ENCODE measurements at regions not wholly inside any gene's neighbourhood (a gene's known extent, or its start where the extent isn't known, plus 50 kb on each side); places are given as distances from the start of the nearest gene placed in this dataset.
A peak's percentile ranks its signal among the peaks of the same experiment; 100 is the strongest.

DNA sequence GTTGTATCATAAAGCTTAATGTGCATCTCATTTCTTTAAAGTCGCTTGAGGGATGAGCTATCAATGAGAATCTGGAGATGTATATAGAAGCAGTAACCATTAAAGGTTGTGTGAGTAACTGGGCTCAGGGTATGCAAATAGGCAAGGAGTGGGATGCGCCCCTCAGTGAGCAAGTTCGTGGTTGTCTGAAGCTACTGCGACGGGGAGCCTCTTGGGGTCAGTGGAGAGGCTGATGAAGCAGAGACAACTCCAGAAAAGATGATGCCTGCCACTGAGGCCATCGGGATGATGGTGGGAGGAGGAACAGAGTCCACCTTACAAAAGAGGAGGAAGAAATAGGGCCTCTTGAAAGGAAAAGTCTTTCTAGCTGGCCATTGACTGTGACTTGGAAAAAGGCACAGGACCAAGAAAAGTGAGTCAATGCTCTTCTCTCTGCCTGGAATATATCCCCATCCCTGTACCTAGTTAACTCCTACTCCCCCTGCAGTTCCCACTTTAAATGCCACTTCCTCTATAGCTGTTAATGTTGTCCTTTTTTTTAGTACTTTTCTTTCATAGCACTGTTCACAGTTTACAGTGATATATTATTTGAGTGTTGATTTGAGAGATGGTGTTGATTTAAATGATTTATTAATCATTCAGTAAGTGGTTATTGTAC lies 51.4 kb upstream of the LSM6 start:
- H3K36me3 Mint-ChIP-seq (ENCODE audit: low read depth): no peaks in the 10 kb centered on the region

GRCh38 chr4:146123231-146123630 lies 52.3 kb upstream of the LSM6 start:
- Mint-ChIP-seq H3K36me3 (ENCODE audit: low read depth) (no peaks in the 10 kb centered on the region), H3K4me3 (no peak overlapping the region), H3K9me3 (peaks cover 4% of the 10 kb centered on the region), H3K27me3 (ENCODE audit: low read depth) (no peaks in the 10 kb centered on the region), H3K4me1 (no peaks in the 10 kb centered on the region), H3K27ac (no peak overlapping the region)
- TF ChIP-seq, protein P1, sequence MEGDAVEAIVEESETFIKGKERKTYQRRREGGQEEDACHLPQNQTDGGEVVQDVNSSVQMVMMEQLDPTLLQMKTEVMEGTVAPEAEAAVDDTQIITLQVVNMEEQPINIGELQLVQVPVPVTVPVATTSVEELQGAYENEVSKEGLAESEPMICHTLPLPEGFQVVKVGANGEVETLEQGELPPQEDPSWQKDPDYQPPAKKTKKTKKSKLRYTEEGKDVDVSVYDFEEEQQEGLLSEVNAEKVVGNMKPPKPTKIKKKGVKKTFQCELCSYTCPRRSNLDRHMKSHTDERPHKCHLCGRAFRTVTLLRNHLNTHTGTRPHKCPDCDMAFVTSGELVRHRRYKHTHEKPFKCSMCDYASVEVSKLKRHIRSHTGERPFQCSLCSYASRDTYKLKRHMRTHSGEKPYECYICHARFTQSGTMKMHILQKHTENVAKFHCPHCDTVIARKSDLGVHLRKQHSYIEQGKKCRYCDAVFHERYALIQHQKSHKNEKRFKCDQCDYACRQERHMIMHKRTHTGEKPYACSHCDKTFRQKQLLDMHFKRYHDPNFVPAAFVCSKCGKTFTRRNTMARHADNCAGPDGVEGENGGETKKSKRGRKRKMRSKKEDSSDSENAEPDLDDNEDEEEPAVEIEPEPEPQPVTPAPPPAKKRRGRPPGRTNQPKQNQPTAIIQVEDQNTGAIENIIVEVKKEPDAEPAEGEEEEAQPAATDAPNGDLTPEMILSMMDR (IDR thresholded peaks at IDR 0.05; ENCODE audit: unreplicated experiment in 3 of 3): no peak

More for the DNA sequence above, 51.4 kb upstream of the LSM6 start:
- Mint-ChIP-seq H3K27me3 (ENCODE audit: low read depth) (no peaks in the 10 kb centered on the region), H3K27ac (no peak overlapping the region), H3K4me3 (no peak overlapping the region), H3K9me3 (peaks cover 4% of the 10 kb centered on the region), H3K4me1 (no peaks in the 10 kb centered on the region)
- TF ChIP-seq, protein P1 (IDR thresholded peaks at IDR 0.05; ENCODE audit: unreplicated experiment in 3 of 3): no peak

GRCh38 chr4:146122398-146122797 lies 53.1 kb upstream of the LSM6 start:
- H3K4me1 Mint-ChIP-seq: no peaks in the 10 kb centered on the region
- H3K9me3 Mint-ChIP-seq: peaks cover 8% of the 10 kb centered on the region
- no peaks in the 10 kb centered on the region for H3K27me3 Mint-ChIP-seq (ENCODE audit: low read depth)
- TF ChIP-seq, protein P1 (IDR thresholded peaks at IDR 0.05; ENCODE audit: unreplicated experiment in 3 of 3): no peak
- H3K4me3 Mint-ChIP-seq: no peak overlapping the region
- no peak overlapping the region for H3K27ac Mint-ChIP-seq
- H3K36me3 Mint-ChIP-seq (ENCODE audit: low read depth): no peaks in the 10 kb centered on the region

- no peaks in the 10 kb centered on the region for H3K36me3 Mint-ChIP-seq (ENCODE audit: low read depth)
- H3K27ac Mint-ChIP-seq: no peak overlapping the region
- H3K9me3 Mint-ChIP-seq: peaks cover 10% of the 10 kb centered on the region
- H3K4me3 Mint-ChIP-seq: no peak overlapping the region
- no peaks in the 10 kb centered on the region for H3K4me1 Mint-ChIP-seq
- TF ChIP-seq, protein P1 (IDR thresholded peaks at IDR 0.05; ENCODE audit: unreplicated experiment in 3 of 3): no peak
- H3K27me3 Mint-ChIP-seq (ENCODE audit: low read depth): no peaks in the 10 kb centered on the region
Observed at GRCh38 chr4:146121757-146122156, 53.8 kb upstream of the LSM6 start.

DNA sequence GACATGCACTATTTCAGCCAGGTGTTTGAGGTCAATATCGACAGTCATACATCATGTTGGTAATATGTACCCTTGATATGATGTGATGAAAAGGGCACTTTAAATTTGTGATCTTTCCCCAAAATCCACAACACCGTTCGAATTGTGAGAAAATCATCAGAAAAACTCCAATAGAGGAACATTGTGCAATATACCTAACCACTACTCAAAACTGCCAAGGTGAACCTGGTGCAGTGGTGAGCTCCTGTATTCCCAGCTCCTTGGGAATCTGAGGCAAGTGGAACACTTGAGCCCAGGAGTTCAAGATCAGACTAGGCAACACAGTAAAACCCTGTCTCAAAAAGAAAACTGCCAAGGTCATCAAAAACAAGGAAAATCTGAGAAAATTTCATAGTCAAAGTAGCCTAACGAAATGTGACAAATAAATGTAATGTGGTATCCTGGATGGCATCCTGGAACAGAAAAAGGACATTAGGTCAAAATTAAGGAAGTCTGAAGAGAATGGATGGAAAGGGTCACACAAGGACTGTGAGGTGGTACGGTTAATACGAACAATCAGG lies 55.6 kb upstream of the LSM6 start:
- H3K4me3 Mint-ChIP-seq: no peak overlapping the region
- H3K27ac Mint-ChIP-seq: no peak overlapping the region
- H3K9me3 Mint-ChIP-seq: peaks cover 11% of the 10 kb centered on the region
- no peaks in the 10 kb centered on the region for H3K27me3 Mint-ChIP-seq (ENCODE audit: low read depth)
- TF ChIP-seq, protein P1 (IDR thresholded peaks at IDR 0.05; ENCODE audit: unreplicated experiment in 3 of 3): no peak
- H3K36me3 Mint-ChIP-seq (ENCODE audit: low read depth): no peaks in the 10 kb centered on the region
- no peaks in the 10 kb centered on the region for H3K4me1 Mint-ChIP-seq

- Mint-ChIP-seq H3K4me3 (no peak overlapping the region), H3K9me3 (peaks cover 12% of the 10 kb centered on the region), H3K27ac (peak overlapping the region in 1 of 3 experiments; percentile 49), H3K4me1 (no peaks in the 10 kb centered on the region), H3K36me3 (ENCODE audit: low read depth) (no peaks in the 10 kb centered on the region), H3K27me3 (ENCODE audit: low read depth) (peaks cover 5% of the 10 kb centered on the region)
- TF ChIP-seq, protein P1 (IDR thresholded peaks at IDR 0.05; ENCODE audit: unreplicated experiment in 3 of 3): no peak
Observed at GRCh38 chr4:146114066-146114465, 61.5 kb upstream of the LSM6 start.
